Right lobe of liver (tissue), 4 donors: ENCODE measurements at regions not wholly inside any gene's neighbourhood (a gene's known extent, or its start where the extent isn't known, plus 50 kb on each side); places are given as distances from the start of the nearest gene placed in this dataset.

Experiments used
- POLR2A ChIP-seq: fragments of 450-650 bp; IDR thresholded peaks from one replicate; pipeline ENCODE4 v1.6.1; 2017; ENCODE audit warnings: antibody characterized with exemption, mild to moderate bottlenecking
- TF ChIP-seq, protein P1 (sequence below), 4 donors: fragments of 200-600 bp in 3 of 4; fragments of 450-650 bp in 1 of 4; IDR thresholded peaks; one replicate each; pipeline versions ENCODE4 v1.5.1 to v1.8.0; 2016 to 2022; ENCODE audit warnings: antibody characterized with exemption in 4 of 4, mild to moderate bottlenecking in 2 of 4
- donor health status: DM: no; HTN: no; CAD: no.
- donor health status: DM: no; HTN: no; CAD: no.
- donor health status: DM: no; HTN: yes; CAD: no.

DNA sequence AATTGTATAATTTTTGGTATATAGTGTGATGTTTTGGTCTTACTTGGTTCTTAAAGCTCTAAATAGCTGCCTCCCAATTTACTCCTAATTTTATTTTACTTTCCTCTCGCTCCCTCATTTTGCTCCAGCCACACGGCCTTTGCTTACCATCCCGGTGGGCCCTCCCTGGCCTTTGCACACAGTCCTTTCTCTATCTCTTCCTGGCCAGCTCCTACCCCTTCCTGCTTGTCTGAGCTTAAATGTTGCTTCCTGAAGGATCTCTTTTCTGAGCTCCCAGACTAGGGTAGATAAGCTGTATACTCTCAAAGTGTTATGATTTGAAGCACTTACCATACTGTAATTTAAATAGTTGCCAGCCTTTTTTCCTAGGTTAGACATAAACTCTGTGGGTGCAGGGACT, 121.7 kb downstream of the UTRN start:
- TF ChIP-seq, protein P1, sequence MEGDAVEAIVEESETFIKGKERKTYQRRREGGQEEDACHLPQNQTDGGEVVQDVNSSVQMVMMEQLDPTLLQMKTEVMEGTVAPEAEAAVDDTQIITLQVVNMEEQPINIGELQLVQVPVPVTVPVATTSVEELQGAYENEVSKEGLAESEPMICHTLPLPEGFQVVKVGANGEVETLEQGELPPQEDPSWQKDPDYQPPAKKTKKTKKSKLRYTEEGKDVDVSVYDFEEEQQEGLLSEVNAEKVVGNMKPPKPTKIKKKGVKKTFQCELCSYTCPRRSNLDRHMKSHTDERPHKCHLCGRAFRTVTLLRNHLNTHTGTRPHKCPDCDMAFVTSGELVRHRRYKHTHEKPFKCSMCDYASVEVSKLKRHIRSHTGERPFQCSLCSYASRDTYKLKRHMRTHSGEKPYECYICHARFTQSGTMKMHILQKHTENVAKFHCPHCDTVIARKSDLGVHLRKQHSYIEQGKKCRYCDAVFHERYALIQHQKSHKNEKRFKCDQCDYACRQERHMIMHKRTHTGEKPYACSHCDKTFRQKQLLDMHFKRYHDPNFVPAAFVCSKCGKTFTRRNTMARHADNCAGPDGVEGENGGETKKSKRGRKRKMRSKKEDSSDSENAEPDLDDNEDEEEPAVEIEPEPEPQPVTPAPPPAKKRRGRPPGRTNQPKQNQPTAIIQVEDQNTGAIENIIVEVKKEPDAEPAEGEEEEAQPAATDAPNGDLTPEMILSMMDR (IDR thresholded peaks at IDR 0.05) = no peak
- no peak for TF ChIP-seq POLR2A
